Fibroblast of lung (primary cell): ENCODE measurements at regions not wholly inside any gene's neighbourhood (a gene's known extent, or its start where the extent isn't known, plus 50 kb on each side); places are given as distances from the start of the nearest gene placed in this dataset.

Source experiments
- CTCF ChIP-seq, 2 donors: IDR thresholded peaks in 1 of 2; conservative IDR thresholded peaks in 1 of 2; 1 replicate in 1 of 2; 2 replicates in 1 of 2; pipeline ENCODE4 v1.5.1; 2011 to 2012; ENCODE audit warnings: low read length in 2 of 2, control low read depth in 1 of 2, inconsistent platforms in 1 of 2, low read depth in 1 of 2, mild to moderate bottlenecking in 1 of 2
- EZH2 ChIP-seq: IDR thresholded peaks from 2 replicates; pipeline ENCODE4 v1.5.1; 2012; ENCODE audit warnings: low read length, control low read depth, mild to moderate bottlenecking; ENCODE audit errors: missing control alignments

GRCh38 chr5:111847052-111847925 is 90.3 kb upstream of the NREP start:
- no peak for TF ChIP-seq CTCF (conservative IDR thresholded peaks at IDR 0.05 in 1 of 2, IDR thresholded peaks at IDR 0.05 in 1 of 2; ENCODE audit: low read depth in 1 of 2, low read length in 2 of 2)
- TF ChIP-seq EZH2, result no peak
